ENCODE measurements at regions not wholly inside any gene's neighbourhood (a gene's known extent, or its start where the extent isn't known, plus 50 kb on each side); places are given as distances from the start of the nearest gene placed in this dataset.

GRCh38 chr13:99629641-99630040 lies 128.4 kb downstream of the TM9SF2 start:
- H3K4me3 Mint-ChIP-seq: no peak overlapping the region
- ATAC-seq (ENCODE audit: low read depth) (no peak), DNase-seq (no peak)
- TF ChIP-seq, protein P1, sequence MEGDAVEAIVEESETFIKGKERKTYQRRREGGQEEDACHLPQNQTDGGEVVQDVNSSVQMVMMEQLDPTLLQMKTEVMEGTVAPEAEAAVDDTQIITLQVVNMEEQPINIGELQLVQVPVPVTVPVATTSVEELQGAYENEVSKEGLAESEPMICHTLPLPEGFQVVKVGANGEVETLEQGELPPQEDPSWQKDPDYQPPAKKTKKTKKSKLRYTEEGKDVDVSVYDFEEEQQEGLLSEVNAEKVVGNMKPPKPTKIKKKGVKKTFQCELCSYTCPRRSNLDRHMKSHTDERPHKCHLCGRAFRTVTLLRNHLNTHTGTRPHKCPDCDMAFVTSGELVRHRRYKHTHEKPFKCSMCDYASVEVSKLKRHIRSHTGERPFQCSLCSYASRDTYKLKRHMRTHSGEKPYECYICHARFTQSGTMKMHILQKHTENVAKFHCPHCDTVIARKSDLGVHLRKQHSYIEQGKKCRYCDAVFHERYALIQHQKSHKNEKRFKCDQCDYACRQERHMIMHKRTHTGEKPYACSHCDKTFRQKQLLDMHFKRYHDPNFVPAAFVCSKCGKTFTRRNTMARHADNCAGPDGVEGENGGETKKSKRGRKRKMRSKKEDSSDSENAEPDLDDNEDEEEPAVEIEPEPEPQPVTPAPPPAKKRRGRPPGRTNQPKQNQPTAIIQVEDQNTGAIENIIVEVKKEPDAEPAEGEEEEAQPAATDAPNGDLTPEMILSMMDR (IDR thresholded peaks at IDR 0.05): no peak
- H3K36me3 Mint-ChIP-seq (ENCODE audit: low read depth): no peaks in the 10 kb centered on the region
- no peaks in the 10 kb centered on the region for H3K9me3 Mint-ChIP-seq
- no peak overlapping the region for H3K27ac Mint-ChIP-seq
- no peaks in the 10 kb centered on the region for H3K27me3 Mint-ChIP-seq
- POLR2A ChIA-PET: no interaction called here
- CTCF ChIA-PET: no interaction called here
- H3K4me1 Mint-ChIP-seq: no peaks in the 10 kb centered on the region
- intact Hi-C loops (cut with micrococcal nuclease): no loop called here

DNA sequence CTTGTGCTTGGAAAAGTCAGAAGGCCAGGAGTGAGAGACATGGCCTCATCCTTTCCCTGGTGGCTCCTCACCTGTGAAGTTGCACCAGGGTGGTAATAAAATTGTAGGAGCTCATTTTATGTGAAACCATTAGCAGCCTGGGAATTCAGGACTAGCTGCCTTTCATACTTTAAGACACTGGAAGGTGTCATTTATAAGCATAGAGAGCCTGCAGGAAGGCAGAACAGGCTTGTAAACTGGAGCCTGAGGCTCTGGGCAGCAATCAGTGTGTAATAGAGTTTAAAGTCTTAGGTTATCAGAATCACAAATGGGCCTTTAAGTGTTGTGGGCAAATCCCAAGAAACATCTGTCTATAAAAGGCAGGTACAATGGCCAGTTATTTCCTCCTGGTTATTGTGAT lies 127.2 kb downstream of the TM9SF2 start:
- intact Hi-C loops (cut with micrococcal nuclease): no loop called here
- no peaks in the 10 kb centered on the region for H3K4me1 Mint-ChIP-seq
- TF ChIP-seq, protein P1 (IDR thresholded peaks at IDR 0.05): no peak
- no peak overlapping the region for H3K4me3 Mint-ChIP-seq
- no peak overlapping the region for H3K27ac Mint-ChIP-seq
- POLR2A ChIA-PET: no interaction called here
- DNase-seq: no peak
- CTCF ChIA-PET: no interaction called here
- ATAC-seq (ENCODE audit: low read depth): no peak
- no peaks in the 10 kb centered on the region for H3K27me3 Mint-ChIP-seq
- no peaks in the 10 kb centered on the region for H3K36me3 Mint-ChIP-seq (ENCODE audit: low read depth)
- no peaks in the 10 kb centered on the region for H3K9me3 Mint-ChIP-seq

DNA sequence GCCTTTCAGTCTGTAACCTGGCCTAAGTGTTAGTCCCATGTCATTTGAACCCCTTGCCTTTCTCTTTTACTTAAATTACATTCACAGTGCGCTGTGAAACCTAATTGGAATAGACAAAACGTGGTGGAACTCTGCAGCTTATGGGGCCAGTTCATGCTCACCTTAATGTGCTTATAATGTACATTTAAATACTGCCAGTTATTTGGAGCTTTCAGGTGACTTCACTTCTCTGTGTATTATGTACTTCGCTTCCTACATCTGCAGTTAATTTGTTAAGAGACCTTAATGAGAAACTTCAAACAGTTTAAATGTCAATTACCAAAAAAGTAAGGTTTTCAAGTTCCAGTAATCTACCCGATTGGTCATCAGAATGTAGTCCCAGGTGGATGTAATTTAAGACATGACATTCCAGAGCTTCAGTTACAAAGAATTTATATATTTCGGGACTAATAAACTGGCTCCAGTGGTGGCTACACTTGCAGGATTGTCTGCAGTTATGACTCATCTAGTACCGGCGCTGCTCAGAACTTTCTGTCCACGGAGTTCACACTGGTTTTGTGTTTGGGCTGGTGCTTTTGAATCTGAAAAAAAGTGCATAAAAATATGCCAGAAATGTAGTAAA lies 125.3 kb downstream of the TM9SF2 start:
- no peaks in the 10 kb centered on the region for H3K4me1 Mint-ChIP-seq
- H3K9me3 Mint-ChIP-seq: no peaks in the 10 kb centered on the region
- no peak overlapping the region for H3K27ac Mint-ChIP-seq
- intact Hi-C loops (cut with micrococcal nuclease): no loop called here
- ATAC-seq (ENCODE audit: low read depth): no peak
- TF ChIP-seq, protein P1 (IDR thresholded peaks at IDR 0.05): no peak
- H3K4me3 Mint-ChIP-seq: no peak overlapping the region
- no peaks in the 10 kb centered on the region for H3K36me3 Mint-ChIP-seq (ENCODE audit: low read depth)
- H3K27me3 Mint-ChIP-seq: no peaks in the 10 kb centered on the region
- ChIA-PET CTCF (no interaction called here), POLR2A (interaction anchor here (0.6 kb wide), 1 partner anchor 334 kb away, joined by 3 read pairs; no protein-coding TSS in a partner anchor)
- DNase-seq: no peak

DNA sequence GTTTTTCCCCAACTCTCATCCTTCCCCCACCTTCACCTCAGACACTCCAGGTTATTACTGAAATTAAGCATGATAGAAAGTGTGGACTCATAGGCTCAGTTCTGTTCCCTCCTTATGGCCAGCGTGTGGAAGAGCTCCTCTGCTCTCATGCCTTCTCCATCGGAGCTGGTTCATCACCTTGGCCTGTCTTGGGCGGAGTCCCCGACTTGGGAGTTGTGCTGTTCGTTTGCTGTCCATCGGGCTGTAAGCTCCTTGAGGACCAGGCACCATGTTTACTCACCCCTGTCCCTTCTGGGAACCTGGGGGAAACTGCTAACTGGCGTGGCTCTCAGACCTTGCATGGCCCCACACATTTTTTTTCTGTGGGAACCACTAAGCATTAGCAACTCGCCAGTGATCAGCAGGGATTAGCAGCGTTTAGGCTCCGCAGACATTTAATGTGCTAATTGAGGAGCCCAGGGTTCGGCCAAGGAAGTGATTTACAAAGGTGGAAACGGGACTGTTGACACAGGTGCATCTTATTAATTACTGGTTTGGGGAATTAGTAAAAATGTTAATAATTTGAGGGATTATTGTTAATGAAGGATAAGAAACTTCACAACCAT lies 123.8 kb downstream of the TM9SF2 start:
- no peak for ATAC-seq (ENCODE audit: low read depth)
- Mint-ChIP-seq H3K4me1 (no peaks in the 10 kb centered on the region), H3K4me3 (no peak overlapping the region), H3K9me3 (no peaks in the 10 kb centered on the region), H3K27ac (no peak overlapping the region), H3K36me3 (ENCODE audit: low read depth) (no peaks in the 10 kb centered on the region), H3K27me3 (no peaks in the 10 kb centered on the region)
- CTCF ChIA-PET: no interaction called here
- POLR2A ChIA-PET: no interaction called here
- no peak for DNase-seq
- intact Hi-C loops (cut with micrococcal nuclease): no loop called here
- TF ChIP-seq, protein P1 (IDR thresholded peaks at IDR 0.05): no peak

DNA sequence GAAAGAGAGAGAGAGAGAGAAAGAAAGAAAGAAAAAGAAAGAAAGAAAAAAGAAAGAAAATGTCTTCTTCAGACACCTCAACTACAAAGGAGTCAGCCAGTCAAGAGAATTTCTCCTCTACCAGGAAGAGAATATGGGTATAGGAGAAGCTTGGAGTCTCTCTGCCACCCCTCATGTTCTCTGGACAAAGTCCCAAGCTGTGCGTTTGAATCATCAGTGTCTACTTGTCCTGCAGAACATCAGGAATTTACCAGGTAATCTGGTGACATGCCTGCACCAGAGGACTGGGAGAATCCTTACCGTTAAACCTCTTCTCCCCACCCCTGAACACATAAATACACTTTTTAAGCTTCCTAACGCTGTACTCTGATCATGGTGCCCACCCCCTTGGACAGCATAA lies 119.5 kb downstream of the TM9SF2 start:
- Mint-ChIP-seq H3K27me3 (no peaks in the 10 kb centered on the region), H3K27ac (no peak overlapping the region), H3K9me3 (no peaks in the 10 kb centered on the region), H3K4me3 (no peak overlapping the region), H3K4me1 (peaks cover 2% of the 10 kb centered on the region), H3K36me3 (ENCODE audit: low read depth) (no peaks in the 10 kb centered on the region)
- ATAC-seq (ENCODE audit: low read depth) (no peak), DNase-seq (no peak)
- TF ChIP-seq, protein P1 (IDR thresholded peaks at IDR 0.05): no peak
- ChIA-PET POLR2A (no interaction called here), CTCF (no interaction called here)
- intact Hi-C loops (cut with micrococcal nuclease): no loop called here
